ENCODE measurements at regions not wholly inside any gene's neighbourhood (a gene's known extent, or its start where the extent isn't known, plus 50 kb on each side); places are given as distances from the start of the nearest gene placed in this dataset.
"Not testable (repeated sequence)": the region's sequence is repeated elsewhere in the genome, so short reads cannot be mapped to it uniquely, and the experiment has no call there.

- TF ChIP-seq FOXP2 (optimal IDR thresholded peaks at IDR 0.05; ENCODE audit: control extremely low read depth, extremely low read length, insufficient read depth) (no peak), EZH2 (IDR thresholded peaks at IDR 0.05) (no peak), POLR2AphosphoS5 (IDR thresholded peaks at IDR 0.05; ENCODE audit: borderline replicate concordance, low read depth, low read length) (no peak)
- no peak for DNase-seq (ENCODE audit: low read depth, low spot score)
- no peak overlapping the region for H3K4me3 ChIP-seq
Observed at GRCh38 chr6:86686496-86686895, 250.8 kb upstream of the HTR1E start.

GRCh38 chr6:86685230-86685797 lies 252.0 kb upstream of the HTR1E start:
- TF ChIP-seq POLR2AphosphoS5 (IDR thresholded peaks at IDR 0.05; ENCODE audit: borderline replicate concordance, low read depth, low read length) = no peak
- TF ChIP-seq EZH2 (IDR thresholded peaks at IDR 0.05) = no peak
- TF ChIP-seq FOXP2 (optimal IDR thresholded peaks at IDR 0.05; ENCODE audit: control extremely low read depth, extremely low read length, insufficient read depth) = no peak
- no peak overlapping the region for H3K27ac ChIP-seq

More at GRCh38 chr6:86686496-86686895, 250.8 kb upstream of the HTR1E start:
- H3K9ac ChIP-seq (ENCODE audit: insufficient read length) = no peak overlapping the region
- no peaks in the 10 kb centered on the region for H3K36me3 ChIP-seq (ENCODE audit: insufficient read depth, low read length)
- H3K27ac ChIP-seq = no peak overlapping the region
- no peaks in the 10 kb centered on the region for H3K9me3 ChIP-seq (ENCODE audit: low read depth, low read length)

GRCh38 chr6:86683132-86683908 lies 254.0 kb upstream of the HTR1E start:
- no peak overlapping the region for H3K9ac ChIP-seq (ENCODE audit: insufficient read length)
- no peak for DNase-seq (ENCODE audit: low read depth, low spot score)
- TF ChIP-seq FOXP2 (optimal IDR thresholded peaks at IDR 0.05; ENCODE audit: control extremely low read depth, extremely low read length, insufficient read depth) (no peak), POLR2AphosphoS5 (IDR thresholded peaks at IDR 0.05; ENCODE audit: borderline replicate concordance, low read depth, low read length) (no peak)
- H3K4me3 ChIP-seq = no peak overlapping the region
- H3K9me3 ChIP-seq (ENCODE audit: low read depth, low read length) = no peaks in the 10 kb centered on the region
- H3K36me3 ChIP-seq (ENCODE audit: insufficient read depth, low read length) = no peaks in the 10 kb centered on the region
- no peak overlapping the region for H3K27ac ChIP-seq

More at GRCh38 chr6:86685230-86685797, 252.0 kb upstream of the HTR1E start:
- no peak for DNase-seq (ENCODE audit: low read depth, low spot score)
- Histone ChIP-seq H3K9me3 (ENCODE audit: low read depth, low read length) (no peaks in the 10 kb centered on the region), H3K4me3 (no peak overlapping the region), H3K9ac (ENCODE audit: insufficient read length) (no peak overlapping the region), H3K36me3 (ENCODE audit: insufficient read depth, low read length) (no peaks in the 10 kb centered on the region)

GRCh38 chr6:86682297-86682696 lies 255.0 kb upstream of the HTR1E start:
- Histone ChIP-seq H3K4me3 (no peak overlapping the region), H3K36me3 (ENCODE audit: insufficient read depth, low read length) (no peaks in the 10 kb centered on the region), H3K9ac (ENCODE audit: insufficient read length) (no peak overlapping the region), H3K9me3 (ENCODE audit: low read depth, low read length) (no peaks in the 10 kb centered on the region), H3K27ac (no peak overlapping the region)
- no peak for DNase-seq (ENCODE audit: low read depth, low spot score)
- TF ChIP-seq EZH2 (IDR thresholded peaks at IDR 0.05) (no peak), FOXP2 (optimal IDR thresholded peaks at IDR 0.05; ENCODE audit: control extremely low read depth, extremely low read length, insufficient read depth) (no peak), POLR2AphosphoS5 (IDR thresholded peaks at IDR 0.05; ENCODE audit: borderline replicate concordance, low read depth, low read length) (no peak)

- not testable (repeated sequence) for H3K36me3 ChIP-seq (ENCODE audit: insufficient read depth, low read length); DNase-seq (ENCODE audit: low read depth, low spot score); H3K4me3 ChIP-seq; H3K27ac ChIP-seq; H3K9ac ChIP-seq (ENCODE audit: insufficient read length); H3K9me3 ChIP-seq (ENCODE audit: low read depth, low read length)
Observed at GRCh38 chr6:86681140-86681539, 256.2 kb upstream of the HTR1E start.

- not testable (repeated sequence) for H3K36me3 ChIP-seq (ENCODE audit: insufficient read depth, low read length); H3K4me3 ChIP-seq; DNase-seq (ENCODE audit: low read depth, low spot score); H3K9me3 ChIP-seq (ENCODE audit: low read depth, low read length); H3K27ac ChIP-seq; H3K9ac ChIP-seq (ENCODE audit: insufficient read length)
Observed at GRCh38 chr6:86672125-86672524, 265.2 kb upstream of the HTR1E start.

GRCh38 chr6:86657192-86657591 lies 280.1 kb upstream of the HTR1E start:
- H3K36me3 ChIP-seq (ENCODE audit: insufficient read depth, low read length) = no peaks in the 10 kb centered on the region
- H3K4me3 ChIP-seq = no peak overlapping the region
- H3K9ac ChIP-seq (ENCODE audit: insufficient read length) = no peak overlapping the region
- H3K9me3 ChIP-seq (ENCODE audit: low read depth, low read length) = no peaks in the 10 kb centered on the region
- DNase-seq (ENCODE audit: low read depth, low spot score) = no peak
- no peak for TF ChIP-seq EZH2 (IDR thresholded peaks at IDR 0.05)
- TF ChIP-seq FOXP2 (optimal IDR thresholded peaks at IDR 0.05; ENCODE audit: control extremely low read depth, extremely low read length, insufficient read depth) = no peak
- TF ChIP-seq POLR2AphosphoS5 (IDR thresholded peaks at IDR 0.05; ENCODE audit: borderline replicate concordance, low read depth, low read length) = no peak
- no peak overlapping the region for H3K27ac ChIP-seq

DNA sequence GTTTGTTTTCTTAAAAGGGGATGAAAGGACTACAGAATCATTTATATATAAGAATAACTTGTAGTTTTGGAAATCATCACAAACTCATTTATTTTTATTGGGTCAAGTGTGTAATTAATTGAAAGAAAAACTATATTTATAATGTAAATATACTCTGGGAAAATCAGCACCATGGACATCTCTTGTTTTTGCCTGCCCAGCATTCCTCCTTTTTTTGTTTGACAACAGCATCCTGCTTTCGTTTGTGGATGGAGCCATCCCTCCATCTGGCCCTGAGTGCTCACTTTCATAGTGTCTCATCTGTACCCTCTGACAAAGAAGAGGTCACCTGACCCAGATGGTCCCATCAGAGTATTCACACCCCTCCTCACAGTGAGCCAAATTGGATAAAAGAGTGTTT lies 308.2 kb upstream of the HTR1E start:
- TF ChIP-seq FOXP2 (optimal IDR thresholded peaks at IDR 0.05; ENCODE audit: control extremely low read depth, extremely low read length, insufficient read depth) = no peak
- no peak for TF ChIP-seq POLR2AphosphoS5 (IDR thresholded peaks at IDR 0.05; ENCODE audit: borderline replicate concordance, low read depth, low read length)
- TF ChIP-seq EZH2 (IDR thresholded peaks at IDR 0.05) = no peak
- no peak overlapping the region for H3K27ac ChIP-seq
- no peaks in the 10 kb centered on the region for H3K36me3 ChIP-seq (ENCODE audit: insufficient read depth, low read length)
- H3K9ac ChIP-seq (ENCODE audit: insufficient read length) = no peak overlapping the region
- H3K4me3 ChIP-seq = no peak overlapping the region
- no peak for DNase-seq (ENCODE audit: low read depth, low spot score)
- no peaks in the 10 kb centered on the region for H3K9me3 ChIP-seq (ENCODE audit: low read depth, low read length)

- Histone ChIP-seq H3K27ac (no peak overlapping the region), H3K9me3 (ENCODE audit: low read depth, low read length) (no peaks in the 10 kb centered on the region), H3K9ac (ENCODE audit: insufficient read length) (no peak overlapping the region), H3K4me3 (no peak overlapping the region), H3K36me3 (ENCODE audit: insufficient read depth, low read length) (no peaks in the 10 kb centered on the region)
- TF ChIP-seq FOXP2 (optimal IDR thresholded peaks at IDR 0.05; ENCODE audit: control extremely low read depth, extremely low read length, insufficient read depth) = no peak
- no peak for TF ChIP-seq POLR2AphosphoS5 (IDR thresholded peaks at IDR 0.05; ENCODE audit: borderline replicate concordance, low read depth, low read length)
- no peak for TF ChIP-seq EZH2 (IDR thresholded peaks at IDR 0.05)
- no peak for DNase-seq (ENCODE audit: low read depth, low spot score)
Observed at GRCh38 chr6:86619428-86619827, 317.9 kb upstream of the HTR1E start.

Data from SK-N-MC (cell line).